GM18502 (cell line): ENCODE measurements at regions not wholly inside any gene's neighbourhood (a gene's known extent, or its start where the extent isn't known, plus 50 kb on each side); places are given as distances from the start of the nearest gene placed in this dataset.

Experiments used
- ATAC-seq: cut with Tn5 transposase; IDR thresholded peaks from one replicate; pipeline ENCODE4 v1.9.1; 2021; ENCODE audit warnings: mild to moderate bottlenecking; ENCODE audit not compliant: unreplicated experiment, poor library complexity

GRCh38 chr1:101745551-101746270 is 251.0 kb downstream of the OLFM3 start:
- no peak for ATAC-seq

- ATAC-seq = no peak
Observed at GRCh38 chr1:101748077-101748476, 248.6 kb downstream of the OLFM3 start.
